SK-N-SH (cell line): ENCODE measurements at regions not wholly inside any gene's neighbourhood (a gene's known extent, or its start where the extent isn't known, plus 50 kb on each side); places are given as distances from the start of the nearest gene placed in this dataset.

Source experiments
- CHD2 ChIP-seq: fragments of 150-350 bp; IDR thresholded peaks from 2 replicates; pipeline ENCODE4 v1.6.1; 2018; ENCODE audit warnings: low read length; ENCODE audit not compliant: partially characterized antibody
- ELF1 ChIP-seq: IDR thresholded peaks from 2 replicates; pipeline ENCODE4 v1.4.0; 2012
- EZH2phosphoT487 ChIP-seq: fragments of 200-600 bp; sonication (generic); IDR thresholded peaks from 2 replicates; pipeline ENCODE4 v1.6.1; 2017; ENCODE audit warnings: low read depth, mixed run types, mild to moderate bottlenecking, antibody characterized with exemption, moderate library complexity, borderline replicate concordance
- FOXM1 ChIP-seq: IDR thresholded peaks from 2 replicates; pipeline ENCODE4 v1.4.0; 2012; ENCODE audit warnings: low read depth, mild to moderate bottlenecking
- JUND ChIP-seq: IDR thresholded peaks from 2 replicates; pipeline ENCODE4 v1.4.0; 2012
- MXI1 ChIP-seq: IDR thresholded peaks from 2 replicates; pipeline ENCODE4 v1.6.1; 2012; ENCODE audit warnings: mild to moderate bottlenecking, low read depth, low read length, improper control_type of control experiment
- NRF1 ChIP-seq: IDR thresholded peaks from 2 replicates; pipeline ENCODE4 v1.6.1; 2012; ENCODE audit warnings: low read depth, mild to moderate bottlenecking, low read length
- POLR2AphosphoS5 ChIP-seq: IDR thresholded peaks from 2 replicates; pipeline ENCODE4 v1.6.1; 2012; ENCODE audit warnings: low read depth, low read length
- RFX5 ChIP-seq: IDR thresholded peaks from 2 replicates; pipeline ENCODE4 v1.6.1; 2012; ENCODE audit warnings: mild to moderate bottlenecking, improper control_type of control experiment, low read length
- SIN3A ChIP-seq: IDR thresholded peaks from 2 replicates; pipeline ENCODE4 v1.6.1; 2012; ENCODE audit warnings: low read depth, mild to moderate bottlenecking, low read length, moderate library complexity, borderline replicate concordance
- TF ChIP-seq, protein P1 (sequence below): fragments of 200-600 bp; sonication (generic); IDR thresholded peaks from 2 replicates; pipeline ENCODE4 v1.6.1; 2017; ENCODE audit warnings: antibody characterized with exemption, mild to moderate bottlenecking, moderate library complexity
- TF ChIP-seq, protein P2 (sequence below): IDR thresholded peaks from 2 replicates; pipeline ENCODE4 v1.4.0; 2012; ENCODE audit warnings: low read depth, borderline replicate concordance
- TF ChIP-seq, protein P3 (sequence below): IDR thresholded peaks from 2 replicates; pipeline ENCODE4; 2012

DNA sequence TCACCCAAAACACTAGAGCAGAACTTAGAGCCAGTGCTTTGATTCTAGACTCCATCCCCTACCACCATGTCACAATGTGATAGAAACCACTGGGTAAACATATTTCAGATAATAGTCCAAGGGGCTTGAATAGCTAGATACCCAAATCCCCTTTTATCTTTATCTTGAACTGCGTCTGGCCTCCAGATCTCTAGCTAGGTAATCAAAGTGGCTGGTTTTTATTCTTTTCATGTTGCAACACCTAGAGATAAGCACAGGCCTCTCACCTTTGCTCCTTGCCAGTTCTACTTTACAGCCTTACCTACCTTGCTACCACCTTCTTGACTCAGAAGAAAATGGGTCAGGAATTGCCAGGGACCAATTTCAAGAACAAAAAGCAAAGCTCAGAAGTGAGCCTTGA is 171.2 kb downstream of the C1D start:
- TF ChIP-seq, protein P1, sequence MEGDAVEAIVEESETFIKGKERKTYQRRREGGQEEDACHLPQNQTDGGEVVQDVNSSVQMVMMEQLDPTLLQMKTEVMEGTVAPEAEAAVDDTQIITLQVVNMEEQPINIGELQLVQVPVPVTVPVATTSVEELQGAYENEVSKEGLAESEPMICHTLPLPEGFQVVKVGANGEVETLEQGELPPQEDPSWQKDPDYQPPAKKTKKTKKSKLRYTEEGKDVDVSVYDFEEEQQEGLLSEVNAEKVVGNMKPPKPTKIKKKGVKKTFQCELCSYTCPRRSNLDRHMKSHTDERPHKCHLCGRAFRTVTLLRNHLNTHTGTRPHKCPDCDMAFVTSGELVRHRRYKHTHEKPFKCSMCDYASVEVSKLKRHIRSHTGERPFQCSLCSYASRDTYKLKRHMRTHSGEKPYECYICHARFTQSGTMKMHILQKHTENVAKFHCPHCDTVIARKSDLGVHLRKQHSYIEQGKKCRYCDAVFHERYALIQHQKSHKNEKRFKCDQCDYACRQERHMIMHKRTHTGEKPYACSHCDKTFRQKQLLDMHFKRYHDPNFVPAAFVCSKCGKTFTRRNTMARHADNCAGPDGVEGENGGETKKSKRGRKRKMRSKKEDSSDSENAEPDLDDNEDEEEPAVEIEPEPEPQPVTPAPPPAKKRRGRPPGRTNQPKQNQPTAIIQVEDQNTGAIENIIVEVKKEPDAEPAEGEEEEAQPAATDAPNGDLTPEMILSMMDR: no peak
- TF ChIP-seq POLR2AphosphoS5 (no peak), EZH2phosphoT487 (no peak), CHD2 (no peak), ELF1 (no peak), JUND (no peak), NRF1 (no peak), RFX5 (no peak), SIN3A (no peak), FOXM1 (no peak), MXI1 (no peak)
- TF ChIP-seq, protein P2, sequence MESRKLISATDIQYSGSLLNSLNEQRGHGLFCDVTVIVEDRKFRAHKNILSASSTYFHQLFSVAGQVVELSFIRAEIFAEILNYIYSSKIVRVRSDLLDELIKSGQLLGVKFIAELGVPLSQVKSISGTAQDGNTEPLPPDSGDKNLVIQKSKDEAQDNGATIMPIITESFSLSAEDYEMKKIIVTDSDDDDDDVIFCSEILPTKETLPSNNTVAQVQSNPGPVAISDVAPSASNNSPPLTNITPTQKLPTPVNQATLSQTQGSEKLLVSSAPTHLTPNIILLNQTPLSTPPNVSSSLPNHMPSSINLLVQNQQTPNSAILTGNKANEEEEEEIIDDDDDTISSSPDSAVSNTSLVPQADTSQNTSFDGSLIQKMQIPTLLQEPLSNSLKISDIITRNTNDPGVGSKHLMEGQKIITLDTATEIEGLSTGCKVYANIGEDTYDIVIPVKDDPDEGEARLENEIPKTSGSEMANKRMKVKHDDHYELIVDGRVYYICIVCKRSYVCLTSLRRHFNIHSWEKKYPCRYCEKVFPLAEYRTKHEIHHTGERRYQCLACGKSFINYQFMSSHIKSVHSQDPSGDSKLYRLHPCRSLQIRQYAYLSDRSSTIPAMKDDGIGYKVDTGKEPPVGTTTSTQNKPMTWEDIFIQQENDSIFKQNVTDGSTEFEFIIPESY: no peak
- TF ChIP-seq, protein P3, sequence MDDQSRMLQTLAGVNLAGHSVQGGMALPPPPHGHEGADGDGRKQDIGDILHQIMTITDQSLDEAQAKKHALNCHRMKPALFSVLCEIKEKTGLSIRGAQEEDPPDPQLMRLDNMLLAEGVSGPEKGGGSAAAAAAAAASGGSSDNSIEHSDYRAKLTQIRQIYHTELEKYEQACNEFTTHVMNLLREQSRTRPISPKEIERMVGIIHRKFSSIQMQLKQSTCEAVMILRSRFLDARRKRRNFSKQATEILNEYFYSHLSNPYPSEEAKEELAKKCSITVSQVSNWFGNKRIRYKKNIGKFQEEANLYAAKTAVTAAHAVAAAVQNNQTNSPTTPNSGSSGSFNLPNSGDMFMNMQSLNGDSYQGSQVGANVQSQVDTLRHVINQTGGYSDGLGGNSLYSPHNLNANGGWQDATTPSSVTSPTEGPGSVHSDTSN: no peak
